ENCODE measurements at regions not wholly inside any gene's neighbourhood (a gene's known extent, or its start where the extent isn't known, plus 50 kb on each side); places are given as distances from the start of the nearest gene placed in this dataset.
"Not testable (repeated sequence)": the region's sequence is repeated elsewhere in the genome, so short reads cannot be mapped to it uniquely, and the experiment has no call there.

- DNase-seq, result no peak
Measured at GRCh38 chr5:163185315-163185714, 252.1 kb upstream of the CCNG1 start.

DNA sequence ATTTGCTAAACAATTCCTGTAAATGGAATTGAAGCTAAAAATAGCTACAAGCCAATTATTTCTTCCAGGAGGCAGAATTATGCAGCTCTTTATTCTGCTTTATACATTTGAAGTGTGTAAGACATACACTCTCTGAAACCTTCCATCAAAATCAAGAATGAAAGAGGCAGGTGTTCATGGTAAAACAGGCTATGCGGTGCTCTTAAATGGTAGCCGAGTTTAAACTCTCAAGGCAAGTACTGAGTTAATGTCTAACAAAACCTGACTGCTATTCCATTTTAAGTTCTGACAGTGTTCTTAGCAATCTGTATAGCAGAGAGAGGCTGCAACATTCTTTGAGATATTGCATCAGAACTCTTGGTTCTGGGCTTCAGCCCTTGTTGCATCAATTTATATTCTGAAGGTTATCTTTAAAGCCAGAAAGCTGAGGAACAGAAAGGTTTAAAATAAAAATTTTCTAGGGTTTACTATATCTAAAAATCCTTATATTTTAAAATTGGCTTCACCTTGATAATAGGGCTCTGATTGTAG, 248.3 kb upstream of the CCNG1 start:
- no peak for DNase-seq

DNA sequence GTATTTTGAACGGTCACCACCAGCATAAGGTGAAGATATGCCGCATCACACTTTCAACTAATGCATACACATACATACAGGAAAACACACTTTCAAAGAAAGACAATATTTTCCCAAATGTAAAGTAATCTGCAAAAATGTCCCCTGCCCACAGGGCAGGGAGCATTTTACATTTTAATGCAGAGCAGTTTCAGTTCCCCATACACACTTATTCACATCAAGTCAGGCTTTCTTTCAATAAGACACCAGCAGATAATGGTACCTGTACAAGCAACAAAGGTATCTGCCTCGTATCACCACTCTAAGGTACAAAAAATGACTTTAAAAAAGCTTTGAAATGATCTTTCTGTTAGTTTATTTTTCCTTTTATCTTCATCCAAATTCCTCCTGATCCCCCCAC, 247.1 kb upstream of the CCNG1 start:
- DNase-seq, result no peak

DNA sequence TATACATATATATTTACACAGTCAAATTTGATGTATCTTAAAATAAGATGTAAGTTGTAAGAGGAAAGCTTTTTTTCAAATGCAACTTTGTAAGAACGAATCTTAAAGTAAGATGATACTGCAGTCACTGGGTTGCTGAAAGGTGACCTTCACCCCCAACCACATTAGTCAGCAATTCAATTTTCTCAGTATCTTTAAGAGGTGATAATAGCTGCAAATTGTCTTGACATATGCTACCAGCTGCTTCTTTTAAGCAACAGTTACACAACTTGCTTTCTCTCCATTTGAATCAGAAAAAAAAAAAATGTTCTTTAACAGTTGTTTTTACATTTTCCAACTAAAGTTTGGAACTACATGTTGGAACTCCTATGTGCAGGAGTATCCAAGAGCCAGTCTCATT, 246.6 kb upstream of the CCNG1 start:
- DNase-seq, result no peak

DNA sequence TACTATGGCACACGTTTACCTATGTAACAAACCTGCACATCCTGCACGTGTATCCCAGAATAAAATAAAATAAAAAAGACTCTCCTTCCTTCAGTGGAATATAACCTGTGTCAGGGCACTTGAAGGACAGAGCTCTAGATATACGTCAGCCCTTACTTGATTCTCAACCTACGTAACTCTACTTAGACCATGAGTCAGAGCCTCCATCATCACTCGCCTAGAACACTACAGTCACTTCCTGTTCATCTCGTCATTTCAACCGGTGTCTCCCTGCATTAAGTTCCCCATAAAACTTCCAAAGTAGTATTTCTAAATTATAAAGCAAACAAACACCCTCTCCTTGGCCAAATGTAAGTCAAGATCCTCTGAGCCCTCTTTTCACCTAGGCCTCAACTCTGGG, 243.5 kb upstream of the CCNG1 start:
- no peak for DNase-seq

DNA sequence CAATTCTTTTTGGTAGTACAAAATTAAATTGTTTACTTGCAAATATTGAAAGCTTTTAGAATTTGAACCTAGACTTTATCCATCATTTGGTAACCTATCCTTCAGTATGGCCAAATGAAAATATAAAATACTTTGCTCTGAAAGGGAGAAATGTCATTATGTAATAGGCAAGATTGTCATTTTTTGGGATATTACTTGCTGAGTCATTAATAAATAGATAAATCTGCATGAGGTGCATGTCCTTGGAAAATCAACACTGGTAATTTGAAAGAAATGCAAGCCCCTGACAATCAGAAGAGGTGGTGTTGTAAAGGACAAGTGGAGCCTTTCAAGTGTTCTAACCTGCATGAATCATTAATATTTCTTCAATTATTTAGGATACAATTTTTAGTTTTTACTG, 231.8 kb upstream of the CCNG1 start:
- DNase-seq, result no peak

DNA sequence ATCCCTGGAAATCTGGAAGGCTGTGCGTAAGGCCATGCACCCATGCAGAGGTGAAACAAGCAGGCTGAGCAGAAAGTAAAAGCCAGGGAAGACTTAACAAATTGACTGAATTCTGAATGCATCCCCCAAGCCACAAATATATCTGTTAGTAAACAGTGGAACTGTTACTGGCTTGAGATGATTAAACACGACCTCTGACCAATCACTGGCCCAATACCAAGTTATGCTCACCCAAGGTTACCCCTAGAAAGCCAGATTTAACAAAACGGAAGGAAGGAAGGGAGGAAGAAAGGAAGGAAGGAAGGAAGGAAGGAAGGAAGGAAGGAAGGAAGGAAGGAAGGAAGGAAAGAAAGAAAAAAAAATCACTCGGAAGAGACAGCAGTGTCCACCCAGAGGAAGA, 215.8 kb upstream of the CCNG1 start:
- DNase-seq, result no peak

- DNase-seq, result no peak
Measured at GRCh38 chr5:163222982-163223381, 214.4 kb upstream of the CCNG1 start.

DNA sequence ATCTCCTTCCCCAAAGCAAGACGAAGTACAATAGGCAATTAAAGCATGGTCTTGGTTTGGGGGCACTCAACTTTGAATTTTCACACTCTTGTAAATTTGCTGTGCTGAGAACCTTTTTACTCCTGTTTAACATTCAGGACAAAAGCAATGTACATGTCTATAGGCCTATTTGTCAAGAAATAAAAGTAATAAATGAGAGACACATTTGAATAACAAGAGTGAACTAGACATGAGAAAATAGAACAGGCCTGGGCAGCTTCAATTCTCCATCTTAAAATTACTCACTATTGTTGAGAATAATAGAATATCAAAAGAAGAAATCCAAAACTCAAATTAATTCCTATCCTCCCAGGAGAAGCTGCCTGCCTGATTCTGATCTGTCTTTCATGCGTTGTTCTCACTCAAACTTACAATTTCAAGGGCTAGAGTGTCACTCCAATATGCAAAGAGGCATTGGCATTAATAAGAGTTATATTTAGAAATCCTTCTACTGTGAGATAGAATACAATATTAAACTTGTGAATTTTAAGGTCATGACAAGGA, 192.9 kb upstream of the CCNG1 start:
- DNase-seq, result no peak

GRCh38 chr5:163245584-163245983, 191.8 kb upstream of the CCNG1 start:
- no peak for DNase-seq

GRCh38 chr5:163248333-163248732, 189.1 kb upstream of the CCNG1 start:
- DNase-seq, result no peak

- no peak for DNase-seq
Measured at GRCh38 chr5:163248871-163249270, 188.5 kb upstream of the CCNG1 start.

DNA sequence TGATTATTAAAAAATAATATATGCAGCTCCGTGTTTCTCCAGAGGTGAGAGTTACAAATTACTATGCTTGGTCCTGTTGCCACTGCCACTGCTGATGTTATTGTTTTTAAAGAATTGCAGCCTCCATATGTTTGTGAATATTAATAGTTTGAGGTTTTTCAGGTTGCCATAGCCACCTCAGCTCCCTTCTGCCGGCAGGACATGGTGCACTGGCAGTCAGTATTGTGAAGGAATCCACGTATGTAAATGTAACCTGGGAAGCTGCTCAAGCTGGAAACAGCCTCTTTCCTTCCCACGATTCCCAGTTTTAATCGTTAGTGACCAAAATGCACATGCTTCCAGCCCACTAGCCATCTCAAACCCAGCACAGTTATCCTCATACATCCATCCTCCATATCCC, 184.4 kb upstream of the CCNG1 start:
- no peak for DNase-seq

DNA sequence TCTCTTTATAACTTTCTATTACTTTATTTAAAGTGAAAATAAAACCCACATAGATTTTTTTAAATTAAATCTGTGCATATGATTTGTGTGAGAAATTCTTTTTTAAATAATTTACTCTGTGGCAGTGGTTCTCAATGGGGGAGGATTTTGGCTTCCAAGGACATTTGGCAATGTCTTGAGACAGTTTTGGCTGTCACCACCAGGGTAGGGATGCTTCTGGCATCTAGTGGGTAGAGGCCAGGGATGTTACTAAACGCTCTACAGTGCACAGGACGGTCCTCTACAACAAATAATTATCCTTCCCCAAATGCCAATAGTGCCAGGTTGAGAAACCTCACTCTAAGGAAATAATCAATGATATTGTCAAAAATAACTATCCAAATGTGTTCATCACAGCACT, 177.9 kb upstream of the CCNG1 start:
- DNase-seq, result no peak

GRCh38 chr5:163260471-163260870, 176.9 kb upstream of the CCNG1 start:
- no peak for DNase-seq

DNA sequence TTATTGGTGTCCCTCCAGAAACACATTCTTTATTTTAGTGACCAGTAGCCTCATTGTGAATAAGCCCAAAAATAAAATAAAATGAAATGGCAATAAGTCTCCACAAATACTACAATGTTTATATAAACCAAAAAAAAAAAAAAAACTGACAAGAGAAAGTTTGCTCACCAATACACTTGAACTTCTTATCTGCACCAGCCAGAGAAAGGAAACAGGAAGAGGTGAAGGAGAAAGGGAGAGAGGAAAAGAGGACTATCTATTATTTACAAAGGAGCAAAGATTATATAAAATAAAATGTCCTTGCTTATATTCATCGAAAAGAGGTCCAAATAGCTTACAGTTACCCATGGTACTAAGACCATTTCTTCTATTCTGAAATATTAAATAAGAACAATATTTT, 176.4 kb upstream of the CCNG1 start:
- DNase-seq, result no peak

DNA sequence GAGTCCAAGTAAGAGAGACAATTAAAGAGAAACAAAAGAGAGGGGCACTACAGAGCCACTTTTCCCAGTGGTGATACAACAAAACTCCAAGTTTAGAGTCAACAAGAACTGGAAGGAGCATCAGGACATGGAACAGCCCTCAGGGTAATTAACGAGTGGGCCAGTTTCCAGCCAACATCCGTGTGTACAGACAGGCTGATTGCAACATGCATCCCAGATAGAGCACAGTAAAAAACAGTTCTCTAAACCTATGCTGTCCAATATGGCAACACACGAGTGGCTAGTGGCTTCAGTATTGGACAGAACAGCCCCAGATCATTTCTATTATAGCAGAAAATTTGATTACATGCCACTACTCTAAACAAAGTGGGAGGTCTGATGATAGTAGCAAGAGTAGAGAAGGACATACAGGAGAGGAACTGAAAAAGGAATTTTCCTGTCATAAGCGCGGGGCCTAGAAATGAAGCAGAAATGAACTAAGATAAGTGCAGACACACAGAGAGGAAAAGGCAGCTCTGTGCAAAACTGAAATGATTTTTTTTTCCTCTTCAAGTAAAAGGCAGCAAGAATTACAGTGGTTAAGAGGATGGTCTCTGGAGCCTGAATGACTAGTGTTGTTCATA, 175.6 kb upstream of the CCNG1 start:
- no peak for DNase-seq

- DNase-seq, result not testable (repeated sequence)
Measured at GRCh38 chr5:163266249-163266648, 171.1 kb upstream of the CCNG1 start.

DNA sequence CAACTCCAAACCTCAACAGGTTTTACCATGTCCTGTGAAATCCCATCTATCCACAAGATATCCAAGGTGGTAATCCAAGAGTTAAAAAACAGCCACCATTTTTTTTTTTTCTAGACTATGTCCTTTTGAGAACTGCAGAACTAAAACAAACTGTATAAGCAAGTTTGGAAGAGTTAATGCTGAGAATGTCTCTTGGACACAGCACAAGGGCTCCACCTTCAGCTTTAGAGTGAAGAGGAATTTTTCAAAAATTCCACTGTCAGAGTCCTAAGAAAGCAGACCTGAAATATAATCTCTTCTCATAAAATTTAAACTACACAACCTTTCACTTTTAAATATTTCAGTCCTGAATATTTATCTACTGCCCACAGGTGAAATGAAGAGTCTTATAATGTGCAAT, 167.8 kb upstream of the CCNG1 start:
- DNase-seq, result no peak

GRCh38 chr5:163276466-163276865, 160.9 kb upstream of the CCNG1 start:
- DNase-seq, result no peak

- not testable (repeated sequence) for DNase-seq
Measured at GRCh38 chr5:163280897-163281296, 156.5 kb upstream of the CCNG1 start.

GRCh38 chr5:163281512-163281911, 155.9 kb upstream of the CCNG1 start:
- DNase-seq, result no peak

GRCh38 chr5:163293836-163294235, 143.6 kb upstream of the CCNG1 start:
- DNase-seq, result no peak

DNA sequence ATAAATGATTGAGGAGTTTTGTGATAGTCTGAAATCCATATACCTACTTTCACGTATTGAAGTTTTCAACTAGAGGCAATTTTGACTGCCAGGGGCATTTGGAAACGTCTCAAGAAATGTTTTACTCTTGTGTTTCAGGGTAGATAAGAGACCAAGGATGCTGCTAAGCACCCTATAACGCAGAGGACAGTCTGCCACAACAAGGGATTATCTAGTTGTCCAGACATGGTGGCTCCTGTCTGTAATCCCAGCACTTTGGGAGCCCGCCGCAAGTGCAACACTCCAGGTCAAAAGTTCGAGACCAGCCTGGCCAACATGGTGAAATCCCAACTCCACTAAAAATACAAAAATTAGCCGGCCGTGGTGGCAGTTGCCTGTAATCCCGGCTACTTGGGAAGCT, 133.7 kb upstream of the CCNG1 start:
- no peak for DNase-seq

GRCh38 chr5:163305655-163306054, 131.7 kb upstream of the CCNG1 start:
- no peak for DNase-seq
